ENCODE measurements at regions not wholly inside any gene's neighbourhood (a gene's known extent, or its start where the extent isn't known, plus 50 kb on each side); places are given as distances from the start of the nearest gene placed in this dataset.

DNA sequence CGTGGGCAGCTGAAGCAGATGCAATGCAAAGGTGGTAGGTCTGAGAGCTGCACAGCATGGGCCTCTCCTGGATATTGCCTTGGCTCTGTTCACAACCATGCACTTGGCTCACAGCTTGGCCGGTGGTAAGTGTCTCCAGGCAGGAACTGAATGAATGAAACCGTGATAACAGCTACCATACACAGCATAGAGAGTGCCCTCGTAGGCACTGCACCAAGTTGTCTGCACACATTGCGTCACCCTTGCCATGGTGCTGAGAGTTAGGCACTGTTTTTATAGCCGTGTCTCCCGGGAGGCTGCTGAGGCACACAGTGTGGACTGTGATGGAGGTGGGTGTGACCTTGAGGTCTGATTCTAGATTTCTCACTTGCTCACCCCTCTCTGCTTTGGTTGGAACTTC is 157.6 kb upstream of the VASH1 start:
- TF ChIP-seq, protein P1, sequence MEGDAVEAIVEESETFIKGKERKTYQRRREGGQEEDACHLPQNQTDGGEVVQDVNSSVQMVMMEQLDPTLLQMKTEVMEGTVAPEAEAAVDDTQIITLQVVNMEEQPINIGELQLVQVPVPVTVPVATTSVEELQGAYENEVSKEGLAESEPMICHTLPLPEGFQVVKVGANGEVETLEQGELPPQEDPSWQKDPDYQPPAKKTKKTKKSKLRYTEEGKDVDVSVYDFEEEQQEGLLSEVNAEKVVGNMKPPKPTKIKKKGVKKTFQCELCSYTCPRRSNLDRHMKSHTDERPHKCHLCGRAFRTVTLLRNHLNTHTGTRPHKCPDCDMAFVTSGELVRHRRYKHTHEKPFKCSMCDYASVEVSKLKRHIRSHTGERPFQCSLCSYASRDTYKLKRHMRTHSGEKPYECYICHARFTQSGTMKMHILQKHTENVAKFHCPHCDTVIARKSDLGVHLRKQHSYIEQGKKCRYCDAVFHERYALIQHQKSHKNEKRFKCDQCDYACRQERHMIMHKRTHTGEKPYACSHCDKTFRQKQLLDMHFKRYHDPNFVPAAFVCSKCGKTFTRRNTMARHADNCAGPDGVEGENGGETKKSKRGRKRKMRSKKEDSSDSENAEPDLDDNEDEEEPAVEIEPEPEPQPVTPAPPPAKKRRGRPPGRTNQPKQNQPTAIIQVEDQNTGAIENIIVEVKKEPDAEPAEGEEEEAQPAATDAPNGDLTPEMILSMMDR (IDR thresholded peaks at IDR 0.05; ENCODE audit: insufficient read depth, low read length, poor library complexity, severe bottlenecking): no peak
- Histone ChIP-seq H3K27me3 (replicated peaks; ENCODE audit: control insufficient read depth, insufficient read depth, low read length) (no peaks in the 10 kb centered on the region; the same call in 1 of the 2 replicates), H3K4me3 (replicated peaks; ENCODE audit: low read depth, low read length) (no peak overlapping the region), H3K36me3 (ENCODE audit: control insufficient read depth, insufficient read depth, low read length) (no peaks in the 10 kb centered on the region)
- no peak for DNase-seq (ENCODE audit: extremely low read depth, insufficient read length)

DNA sequence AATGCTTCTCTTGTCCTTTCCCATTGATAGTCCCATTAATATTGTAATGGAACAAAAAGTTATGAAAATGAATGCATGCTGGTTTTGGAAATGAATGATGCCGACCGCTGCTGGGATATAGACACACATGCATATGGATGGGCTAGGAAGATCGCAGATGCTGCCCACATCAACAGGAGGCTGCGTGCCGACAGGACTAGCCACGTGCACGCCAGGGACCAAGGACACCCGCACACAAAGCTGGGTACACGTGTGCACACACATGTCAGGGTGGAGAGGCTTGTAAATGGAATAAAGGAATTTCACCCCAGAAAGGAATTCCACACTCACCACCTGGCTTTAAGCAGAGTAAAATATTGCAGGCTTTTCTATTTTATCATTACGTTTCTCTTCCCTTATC is 153.8 kb upstream of the VASH1 start:
- H3K27me3 ChIP-seq (replicated peaks; ENCODE audit: control insufficient read depth, insufficient read depth, low read length): no peaks in the 10 kb centered on the region; the same call in none of the 2 replicates
- no peak for DNase-seq (ENCODE audit: extremely low read depth, insufficient read length)
- H3K36me3 ChIP-seq (ENCODE audit: control insufficient read depth, insufficient read depth, low read length): no peaks in the 10 kb centered on the region
- no peak overlapping the region for H3K4me3 ChIP-seq (replicated peaks; ENCODE audit: low read depth, low read length)
- TF ChIP-seq, protein P1 (IDR thresholded peaks at IDR 0.05; ENCODE audit: insufficient read depth, low read length, poor library complexity, severe bottlenecking): no peak

DNA sequence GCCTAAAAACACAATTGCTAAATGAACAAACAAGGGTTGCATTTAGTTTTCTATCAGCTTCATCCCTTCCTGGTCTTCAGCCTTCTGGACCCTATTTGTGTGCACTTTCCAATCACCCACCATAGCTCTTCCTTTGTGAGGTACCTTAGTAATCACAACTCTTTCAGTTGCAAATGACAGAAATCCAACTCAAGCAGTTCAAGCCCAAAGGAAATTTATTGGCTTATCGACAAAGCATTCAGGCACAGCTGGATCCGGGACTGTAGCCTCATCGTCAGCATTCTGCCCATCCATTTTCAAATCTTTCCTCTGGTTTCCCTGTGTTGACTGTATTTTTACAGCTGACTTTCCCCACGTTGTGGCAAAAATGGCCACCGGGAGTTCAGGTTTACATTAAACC is 148.6 kb upstream of the VASH1 start:
- H3K36me3 ChIP-seq (ENCODE audit: control insufficient read depth, insufficient read depth, low read length): no peaks in the 10 kb centered on the region
- TF ChIP-seq, protein P1 (IDR thresholded peaks at IDR 0.05; ENCODE audit: insufficient read depth, low read length, poor library complexity, severe bottlenecking): no peak
- no peak overlapping the region for H3K4me3 ChIP-seq (replicated peaks; ENCODE audit: low read depth, low read length)
- no peak for DNase-seq (ENCODE audit: extremely low read depth, insufficient read length)
- H3K27me3 ChIP-seq (replicated peaks; ENCODE audit: control insufficient read depth, insufficient read depth, low read length): no peaks in the 10 kb centered on the region; the same call in 1 of the 2 replicates

DNA sequence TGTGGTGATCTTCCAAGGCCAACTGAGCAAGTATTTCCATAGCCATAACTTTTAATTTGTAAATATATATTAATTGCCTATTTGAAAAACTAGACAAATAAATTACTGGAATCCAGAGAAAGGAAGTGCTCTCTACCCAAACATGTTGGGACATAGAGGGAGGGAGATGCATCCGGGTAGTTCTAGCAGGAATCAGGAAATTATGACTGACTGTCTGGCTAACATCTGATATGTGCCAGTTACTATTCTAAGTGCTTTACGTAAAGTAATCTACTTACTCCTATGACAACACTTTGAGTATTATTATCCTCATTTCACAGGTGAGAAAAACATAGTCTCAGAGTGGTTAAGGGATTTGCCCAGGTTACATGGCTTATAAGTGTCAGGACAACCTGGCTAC is 147.7 kb upstream of the VASH1 start:
- TF ChIP-seq, protein P1 (IDR thresholded peaks at IDR 0.05; ENCODE audit: insufficient read depth, low read length, poor library complexity, severe bottlenecking): no peak
- H3K4me3 ChIP-seq (replicated peaks; ENCODE audit: low read depth, low read length): no peak overlapping the region
- DNase-seq (ENCODE audit: extremely low read depth, insufficient read length): no peak
- no peaks in the 10 kb centered on the region for H3K36me3 ChIP-seq (ENCODE audit: control insufficient read depth, insufficient read depth, low read length)
- no peaks in the 10 kb centered on the region; the same call in 1 of the 2 replicates for H3K27me3 ChIP-seq (replicated peaks; ENCODE audit: control insufficient read depth, insufficient read depth, low read length)

DNA sequence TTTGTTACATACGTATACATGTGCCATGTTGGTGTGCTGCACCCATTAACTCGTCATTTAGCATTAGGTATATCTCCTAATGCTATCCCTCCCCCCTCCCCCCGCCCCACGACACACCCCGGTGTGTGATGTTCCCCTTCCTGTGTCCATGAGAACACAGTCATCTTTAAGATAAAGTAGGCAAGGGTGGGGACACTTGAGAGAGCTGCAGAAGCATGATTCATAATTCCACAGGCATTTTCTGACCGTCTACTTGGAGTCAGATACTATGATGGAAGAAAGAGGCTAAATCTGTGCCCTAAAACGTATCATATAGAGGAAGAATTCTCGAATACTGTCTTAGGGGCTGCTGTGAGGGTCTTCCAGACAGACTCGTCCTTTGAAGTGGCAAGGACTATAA is 145.9 kb upstream of the VASH1 start:
- TF ChIP-seq, protein P1 (IDR thresholded peaks at IDR 0.05; ENCODE audit: insufficient read depth, low read length, poor library complexity, severe bottlenecking): no peak
- Histone ChIP-seq H3K36me3 (ENCODE audit: control insufficient read depth, insufficient read depth, low read length) (no peaks in the 10 kb centered on the region), H3K27me3 (replicated peaks; ENCODE audit: control insufficient read depth, insufficient read depth, low read length) (no peaks in the 10 kb centered on the region; the same call in 1 of the 2 replicates), H3K4me3 (replicated peaks; ENCODE audit: low read depth, low read length) (no peak overlapping the region)
- no peak for DNase-seq (ENCODE audit: extremely low read depth, insufficient read length)

DNA sequence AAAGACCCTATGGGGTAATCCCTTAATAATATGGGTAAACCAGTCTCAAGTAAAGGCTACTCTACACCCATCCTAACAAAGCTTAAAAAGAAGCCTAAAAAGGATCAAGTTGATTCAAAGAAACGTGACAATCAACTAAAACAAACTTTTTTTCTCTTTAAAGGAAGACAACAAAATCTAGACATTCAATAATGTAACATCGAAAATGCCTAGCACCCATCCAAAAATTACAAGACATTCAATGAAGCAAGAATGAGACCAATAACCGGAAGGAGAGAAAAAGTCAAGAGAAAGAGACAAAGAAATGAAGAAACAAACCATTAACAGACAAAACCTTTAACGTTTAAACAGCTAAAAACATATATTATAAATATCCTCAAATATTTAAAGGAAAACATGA is 143.8 kb upstream of the VASH1 start:
- DNase-seq (ENCODE audit: extremely low read depth, insufficient read length): no peak
- TF ChIP-seq, protein P1 (IDR thresholded peaks at IDR 0.05; ENCODE audit: insufficient read depth, low read length, poor library complexity, severe bottlenecking): no peak
- Histone ChIP-seq H3K36me3 (ENCODE audit: control insufficient read depth, insufficient read depth, low read length) (no peaks in the 10 kb centered on the region), H3K4me3 (replicated peaks; ENCODE audit: low read depth, low read length) (no peak overlapping the region), H3K27me3 (replicated peaks; ENCODE audit: control insufficient read depth, insufficient read depth, low read length) (0 out of 2 replicates have a peak, but pooled peaks cover 1% of the 10 kb centered on the region)

Data from GM06990 (cell line).